RWPE2 (cell line): ENCODE measurements at regions not wholly inside any gene's neighbourhood (a gene's known extent, or its start where the extent isn't known, plus 50 kb on each side); places are given as distances from the start of the nearest gene placed in this dataset.

Experiments
- ATAC-seq: fragments of 200-7000 bp; cut with Tn5 transposase; 3 replicates; pipeline ENCODE4 v1.9.1; 2021; ENCODE audit warnings: low read depth
- DNase-seq: peaks from one replicate; pipeline ENCODE4 v3.0.0-alpha.2; 2020; ENCODE audit warnings: low spot score
- H3K27ac ChIP-seq: fragments of 450-650 bp; 2 replicates; pipeline ENCODE4 v1.5.1; 2017; ENCODE audit warnings: mild to moderate bottlenecking; ENCODE audit not compliant: poor library complexity, severe bottlenecking
- H3K27me3 ChIP-seq: fragments of 250-450 bp; sonication (Bioruptor Pico); 2 replicates; pipeline ENCODE4 v1.5.1; 2021; ENCODE audit warnings: mild to moderate bottlenecking, moderate library complexity; ENCODE audit not compliant: insufficient read depth, poor library complexity, severe bottlenecking
- H3K36me3 ChIP-seq: fragments of 250-450 bp; sonication (Bioruptor Pico); 2 replicates; pipeline ENCODE4 v1.5.1; 2020; ENCODE audit warnings: low read depth, mild to moderate bottlenecking, moderate library complexity
- H3K4me1 ChIP-seq: fragments of 250-450 bp; sonication (Bioruptor Pico); 2 replicates; pipeline ENCODE4 v1.5.1; 2021; ENCODE audit warnings: mild to moderate bottlenecking, moderate library complexity; ENCODE audit not compliant: insufficient read depth, poor library complexity, severe bottlenecking
- H3K4me3 ChIP-seq: fragments of 250-450 bp; sonication (Bioruptor Pico); 2 replicates; pipeline ENCODE4 v1.5.1; 2021; ENCODE audit warnings: mild to moderate bottlenecking, moderate library complexity; ENCODE audit not compliant: severe bottlenecking
- H3K9me3 ChIP-seq: fragments of 250-450 bp; sonication (Bioruptor Pico); 2 replicates; pipeline ENCODE4 v1.5.1; 2021; ENCODE audit warnings: mild to moderate bottlenecking, moderate library complexity; ENCODE audit not compliant: severe bottlenecking
- TF ChIP-seq, protein P1 (sequence below): fragments of 450-650 bp; IDR thresholded peaks from one replicate; pipeline ENCODE4 v1.5.1; 2017; ENCODE audit warnings: mild to moderate bottlenecking, moderate library complexity; ENCODE audit not compliant: poor library complexity, severe bottlenecking

DNA sequence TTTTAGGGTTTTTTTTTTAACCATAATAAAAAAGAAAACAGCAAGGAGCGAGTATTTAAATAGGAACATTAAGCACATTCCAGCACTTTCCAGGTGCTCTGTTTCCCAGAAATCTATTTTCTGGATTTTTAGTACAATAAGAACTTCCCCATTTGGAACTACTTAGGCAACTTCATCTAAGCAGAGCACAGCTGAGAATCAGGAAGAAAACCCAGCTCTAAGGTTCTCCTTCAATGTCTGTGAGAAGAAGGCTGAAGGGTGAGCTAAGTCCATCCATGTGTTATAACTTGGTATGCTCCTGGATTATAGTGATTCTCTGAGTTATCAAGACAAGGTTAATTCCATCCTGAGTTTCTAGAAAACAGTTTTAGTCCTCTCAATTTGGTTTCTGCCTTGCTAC lies 181.9 kb downstream of the CYP26A1 start:
- Histone ChIP-seq H3K9me3 (no peaks in the 10 kb centered on the region), H3K4me1 (no peaks in the 10 kb centered on the region), H3K27ac (no peak overlapping the region), H3K4me3 (no peak overlapping the region), H3K36me3 (no peaks in the 10 kb centered on the region), H3K27me3 (no peaks in the 10 kb centered on the region)
- ATAC-seq = no peak
- TF ChIP-seq, protein P1, sequence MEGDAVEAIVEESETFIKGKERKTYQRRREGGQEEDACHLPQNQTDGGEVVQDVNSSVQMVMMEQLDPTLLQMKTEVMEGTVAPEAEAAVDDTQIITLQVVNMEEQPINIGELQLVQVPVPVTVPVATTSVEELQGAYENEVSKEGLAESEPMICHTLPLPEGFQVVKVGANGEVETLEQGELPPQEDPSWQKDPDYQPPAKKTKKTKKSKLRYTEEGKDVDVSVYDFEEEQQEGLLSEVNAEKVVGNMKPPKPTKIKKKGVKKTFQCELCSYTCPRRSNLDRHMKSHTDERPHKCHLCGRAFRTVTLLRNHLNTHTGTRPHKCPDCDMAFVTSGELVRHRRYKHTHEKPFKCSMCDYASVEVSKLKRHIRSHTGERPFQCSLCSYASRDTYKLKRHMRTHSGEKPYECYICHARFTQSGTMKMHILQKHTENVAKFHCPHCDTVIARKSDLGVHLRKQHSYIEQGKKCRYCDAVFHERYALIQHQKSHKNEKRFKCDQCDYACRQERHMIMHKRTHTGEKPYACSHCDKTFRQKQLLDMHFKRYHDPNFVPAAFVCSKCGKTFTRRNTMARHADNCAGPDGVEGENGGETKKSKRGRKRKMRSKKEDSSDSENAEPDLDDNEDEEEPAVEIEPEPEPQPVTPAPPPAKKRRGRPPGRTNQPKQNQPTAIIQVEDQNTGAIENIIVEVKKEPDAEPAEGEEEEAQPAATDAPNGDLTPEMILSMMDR = no peak
- no peak for DNase-seq
